Activated CD4-positive, alpha-beta memory T cell treated with anti-CD3 and anti-CD28 coated beads for 36 hours (primary cell): ENCODE measurements at regions not wholly inside any gene's neighbourhood (a gene's known extent, or its start where the extent isn't known, plus 50 kb on each side); places are given as distances from the start of the nearest gene placed in this dataset.

Experiments
- CTCF ChIA-PET: fragments of 350-600 bp; sonication (Branson Sonifier 250); formaldehyde crosslinking; loops from one replicate; lab custom pipeline; 2021; ENCODE audit warnings: antibody characterized with exemption, inconsistent platforms; lab: Charles Lee
- POLR2A ChIA-PET: fragments of 350-600 bp; sonication (Branson Sonifier 250); formaldehyde crosslinking; loops from one replicate; lab custom pipeline; 2021; ENCODE audit warnings: antibody characterized with exemption; lab: Charles Lee
- DNase-seq: peaks from one replicate; pipeline ENCODE4 v3.0.0-alpha.2; 2020
- H3K27ac Mint-ChIP-seq: one replicate; pipeline ENCODE4 v1.8.0; 2021; ENCODE audit warnings: mixed read lengths
- H3K27me3 Mint-ChIP-seq: one replicate; pipeline ENCODE4 v1.8.0; 2021; ENCODE audit warnings: mixed read lengths
- H3K36me3 Mint-ChIP-seq: one replicate; pipeline ENCODE4 v1.8.0; 2021; ENCODE audit warnings: mixed read lengths
- H3K4me1 Mint-ChIP-seq: one replicate; pipeline ENCODE4 v1.8.0; 2021; ENCODE audit warnings: low read depth, mixed read lengths
- H3K4me3 Mint-ChIP-seq: one replicate; pipeline ENCODE4 v1.8.0; 2021; ENCODE audit warnings: mild to moderate bottlenecking, mixed read lengths
- H3K9me3 Mint-ChIP-seq: one replicate; pipeline ENCODE4 v1.8.0; 2021; ENCODE audit warnings: mixed read lengths
- intact Hi-C: fragments of 100-400 bp; cut with micrococcal nuclease; formaldehyde crosslinking; loops from one replicate; pipeline ENCODE4 v1.15.1; 2023

- peaks cover 4% of the 10 kb centered on the region for H3K27me3 Mint-ChIP-seq
- intact Hi-C loops = no loop called here
- H3K27ac Mint-ChIP-seq = no peak overlapping the region
- ChIA-PET CTCF (no interaction called here), POLR2A (no interaction called here)
- no peaks in the 10 kb centered on the region for H3K4me1 Mint-ChIP-seq
- no peak overlapping the region for H3K4me3 Mint-ChIP-seq
- no peak for DNase-seq
- no peaks in the 10 kb centered on the region for H3K36me3 Mint-ChIP-seq
- H3K9me3 Mint-ChIP-seq = no peaks in the 10 kb centered on the region
Observed at GRCh38 chr2:226495466-226496272, 304.0 kb downstream of the IRS1 start.

- ChIA-PET POLR2A (no interaction called here), CTCF (interaction anchor here (1.0 kb wide), 1 partner anchor 494 kb away, joined by 3 read pairs; no protein-coding TSS in a partner anchor)
- intact Hi-C loops = no loop called here
- Mint-ChIP-seq H3K36me3 (no peaks in the 10 kb centered on the region), H3K27me3 (peaks cover 6% of the 10 kb centered on the region), H3K4me3 (no peak overlapping the region), H3K4me1 (peaks cover 8% of the 10 kb centered on the region), H3K27ac (no peak overlapping the region), H3K9me3 (no peaks in the 10 kb centered on the region)
- no peak for DNase-seq
Observed at GRCh38 chr2:226491112-226491511, 308.5 kb downstream of the IRS1 start.

- ChIA-PET CTCF (no interaction called here), POLR2A (no interaction called here)
- Mint-ChIP-seq H3K27me3 (peaks cover 9% of the 10 kb centered on the region), H3K36me3 (no peaks in the 10 kb centered on the region), H3K4me1 (peaks cover 8% of the 10 kb centered on the region), H3K4me3 (no peak overlapping the region), H3K9me3 (no peaks in the 10 kb centered on the region), H3K27ac (no peak overlapping the region)
- intact Hi-C loops = loop anchor here (10.0 kb wide), 1 partner anchor 315 kb away; no protein-coding TSS in a partner anchor
- DNase-seq = no peak
Observed at GRCh38 chr2:226489775-226490541, 309.7 kb downstream of the IRS1 start.

- H3K36me3 Mint-ChIP-seq = no peaks in the 10 kb centered on the region
- H3K4me3 Mint-ChIP-seq = no peak overlapping the region
- peaks cover 8% of the 10 kb centered on the region for H3K4me1 Mint-ChIP-seq
- POLR2A ChIA-PET = no interaction called here
- no peak for DNase-seq
- peaks cover 13% of the 10 kb centered on the region for H3K27me3 Mint-ChIP-seq
- CTCF ChIA-PET = no interaction called here
- no peaks in the 10 kb centered on the region for H3K9me3 Mint-ChIP-seq
- no peak overlapping the region for H3K27ac Mint-ChIP-seq
- intact Hi-C loops = loop anchor here (10.0 kb wide), 1 partner anchor 317 kb away; no protein-coding TSS in a partner anchor
Observed at GRCh38 chr2:226488034-226488433, 311.6 kb downstream of the IRS1 start.

GRCh38 chr2:226487573-226487972 is 312.0 kb downstream of the IRS1 start:
- Mint-ChIP-seq H3K9me3 (no peaks in the 10 kb centered on the region), H3K4me1 (peaks cover 8% of the 10 kb centered on the region), H3K27ac (no peak overlapping the region), H3K4me3 (no peak overlapping the region), H3K36me3 (no peaks in the 10 kb centered on the region), H3K27me3 (peaks cover 13% of the 10 kb centered on the region)
- ChIA-PET CTCF (no interaction called here), POLR2A (no interaction called here)
- intact Hi-C loops = loop anchor here (10.0 kb wide), 1 partner anchor 317 kb away; no protein-coding TSS in a partner anchor
- DNase-seq = no peak

GRCh38 chr2:226483745-226484619 is 315.6 kb downstream of the IRS1 start:
- H3K4me3 Mint-ChIP-seq = no peak overlapping the region
- no peak overlapping the region for H3K27ac Mint-ChIP-seq
- no peaks in the 10 kb centered on the region for H3K4me1 Mint-ChIP-seq
- H3K36me3 Mint-ChIP-seq = no peaks in the 10 kb centered on the region
- intact Hi-C loops = loop anchor here (10.0 kb wide), 1 partner anchor 321 kb away; no protein-coding TSS in a partner anchor
- peaks cover 11% of the 10 kb centered on the region for H3K27me3 Mint-ChIP-seq
- POLR2A ChIA-PET = no interaction called here
- CTCF ChIA-PET = interaction anchor here (0.7 kb wide), 1 partner anchor 314 kb away, joined by 3 read pairs; no protein-coding TSS in a partner anchor
- no peak for DNase-seq
- H3K9me3 Mint-ChIP-seq = no peaks in the 10 kb centered on the region

GRCh38 chr2:226483143-226483542 is 316.5 kb downstream of the IRS1 start:
- no peaks in the 10 kb centered on the region for H3K4me1 Mint-ChIP-seq
- no peaks in the 10 kb centered on the region for H3K36me3 Mint-ChIP-seq
- CTCF ChIA-PET = interaction anchor here (0.7 to 1.3 kb wide), 2 partner anchors 315 to 317 kb away, joined by 3 to 4 read pairs; no protein-coding TSS in a partner anchor
- intact Hi-C loops = loop anchor here (10.0 kb wide), 1 partner anchor 322 kb away; no protein-coding TSS in a partner anchor
- H3K4me3 Mint-ChIP-seq = no peak overlapping the region
- DNase-seq = no peak
- no peaks in the 10 kb centered on the region for H3K9me3 Mint-ChIP-seq
- H3K27ac Mint-ChIP-seq = no peak overlapping the region
- peaks cover 8% of the 10 kb centered on the region for H3K27me3 Mint-ChIP-seq
- POLR2A ChIA-PET = no interaction called here

GRCh38 chr2:226478109-226478809 is 321.4 kb downstream of the IRS1 start:
- Mint-ChIP-seq H3K9me3 (no peaks in the 10 kb centered on the region), H3K4me3 (no peak overlapping the region), H3K27me3 (no peaks in the 10 kb centered on the region), H3K36me3 (no peaks in the 10 kb centered on the region), H3K27ac (no peak overlapping the region), H3K4me1 (no peaks in the 10 kb centered on the region)
- CTCF ChIA-PET = no interaction called here
- POLR2A ChIA-PET = no interaction called here
- intact Hi-C loops = no loop called here
- no peak for DNase-seq

- Mint-ChIP-seq H3K9me3 (no peaks in the 10 kb centered on the region), H3K4me3 (no peak overlapping the region), H3K27me3 (no peaks in the 10 kb centered on the region), H3K36me3 (no peaks in the 10 kb centered on the region), H3K27ac (no peak overlapping the region), H3K4me1 (no peaks in the 10 kb centered on the region)
- intact Hi-C loops = no loop called here
- DNase-seq = no peak
- POLR2A ChIA-PET = no interaction called here
- CTCF ChIA-PET = interaction anchor here (0.6 kb wide), 1 partner anchor 246 kb away, joined by 3 read pairs; no protein-coding TSS in a partner anchor
Observed at GRCh38 chr2:226477221-226478108, 322.2 kb downstream of the IRS1 start.

- no peaks in the 10 kb centered on the region for H3K36me3 Mint-ChIP-seq
- CTCF ChIA-PET = no interaction called here
- H3K4me3 Mint-ChIP-seq = no peak overlapping the region
- no peak for DNase-seq
- POLR2A ChIA-PET = no interaction called here
- H3K27ac Mint-ChIP-seq = no peak overlapping the region
- intact Hi-C loops = no loop called here
- H3K9me3 Mint-ChIP-seq = no peaks in the 10 kb centered on the region
- H3K4me1 Mint-ChIP-seq = no peaks in the 10 kb centered on the region
- H3K27me3 Mint-ChIP-seq = no peaks in the 10 kb centered on the region
Observed at GRCh38 chr2:226475650-226476049, 324.0 kb downstream of the IRS1 start.
